GM18909 (cell line): ENCODE measurements at regions not wholly inside any gene's neighbourhood (a gene's known extent, or its start where the extent isn't known, plus 50 kb on each side); places are given as distances from the start of the nearest gene placed in this dataset.
"Not testable (repeated sequence)": the region's sequence is repeated elsewhere in the genome, so short reads cannot be mapped to it uniquely, and the experiment has no call there.

Experiments used
- ATAC-seq: cut with Tn5 transposase; IDR thresholded peaks from one replicate; pipeline ENCODE4 v1.9.1; 2021; ENCODE audit warnings: mild to moderate bottlenecking; ENCODE audit not compliant: unreplicated experiment, poor library complexity

DNA sequence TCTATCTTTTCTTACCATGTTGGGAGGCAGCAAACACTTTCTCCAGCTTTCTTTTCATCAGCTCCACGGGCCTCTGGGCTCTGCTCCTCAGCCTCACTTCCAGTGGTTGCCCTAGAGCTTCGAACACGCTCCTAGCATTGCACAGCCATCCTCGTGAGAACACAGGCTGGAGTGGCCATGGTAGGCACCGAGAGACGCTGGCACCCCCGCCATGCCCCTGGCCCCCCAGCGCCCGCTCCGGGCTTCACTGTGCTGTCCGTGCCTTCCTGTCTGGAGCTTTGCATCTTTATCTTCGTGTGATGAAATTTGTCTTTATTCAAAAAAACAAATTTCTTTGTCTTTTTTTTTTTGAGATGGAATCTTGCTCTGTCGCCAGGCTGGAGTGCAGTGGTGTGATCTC is 352.2 kb downstream of the TMEM121 start:
- no peak for ATAC-seq

DNA sequence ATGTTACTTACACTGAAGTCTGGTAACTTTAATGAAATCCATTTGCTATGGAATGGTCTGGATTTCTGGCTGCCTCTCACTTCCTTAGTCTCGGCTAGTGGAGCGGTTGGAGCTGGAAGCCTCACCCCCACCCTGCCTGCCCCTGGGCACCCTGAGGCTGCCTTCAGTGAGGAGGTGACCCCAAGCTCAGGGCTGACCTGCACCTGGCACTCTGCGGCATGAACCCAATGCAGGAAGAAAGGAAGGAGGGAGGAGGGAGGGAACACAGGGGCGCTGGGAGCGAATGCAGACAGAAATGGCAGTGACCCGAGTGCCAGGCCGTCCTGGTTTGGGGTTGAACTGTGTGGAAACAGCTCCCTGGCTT is 353.1 kb downstream of the TMEM121 start:
- ATAC-seq = no peak

DNA sequence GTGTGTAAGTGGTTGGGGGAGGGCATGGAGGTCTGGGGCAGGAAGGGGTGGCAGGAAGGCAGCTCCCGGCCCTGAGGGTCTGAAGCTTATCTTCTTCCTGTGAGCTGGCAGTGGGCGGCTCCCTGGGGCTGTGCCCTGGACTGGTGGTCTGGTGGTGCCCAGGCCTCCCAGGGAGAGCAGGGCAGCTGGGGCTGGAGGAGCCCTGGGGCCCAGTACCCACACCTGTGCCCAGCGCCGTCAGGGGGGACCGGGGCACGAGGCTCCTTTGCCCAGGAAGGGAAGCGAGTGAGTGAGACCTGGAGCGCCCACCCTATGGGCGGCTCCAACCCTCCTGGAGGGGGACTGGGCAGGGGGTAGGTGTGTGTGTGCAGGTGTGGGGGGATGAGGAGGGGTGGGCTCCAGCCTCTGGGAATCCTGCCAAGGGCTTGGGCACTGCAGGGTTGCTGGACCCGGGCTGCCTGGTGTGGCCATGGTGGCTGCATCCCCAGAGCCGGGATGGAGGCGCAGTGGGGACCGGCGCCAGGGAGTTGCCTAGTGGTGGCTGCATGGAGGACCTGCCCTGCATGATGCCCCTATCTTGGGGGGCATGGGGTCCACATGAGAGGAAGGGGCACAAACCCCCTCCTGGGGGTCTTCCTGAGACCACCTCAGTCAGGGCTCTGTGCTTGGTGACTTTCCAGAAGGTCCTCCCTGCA is 353.6 kb downstream of the TMEM121 start:
- no peak for ATAC-seq

DNA sequence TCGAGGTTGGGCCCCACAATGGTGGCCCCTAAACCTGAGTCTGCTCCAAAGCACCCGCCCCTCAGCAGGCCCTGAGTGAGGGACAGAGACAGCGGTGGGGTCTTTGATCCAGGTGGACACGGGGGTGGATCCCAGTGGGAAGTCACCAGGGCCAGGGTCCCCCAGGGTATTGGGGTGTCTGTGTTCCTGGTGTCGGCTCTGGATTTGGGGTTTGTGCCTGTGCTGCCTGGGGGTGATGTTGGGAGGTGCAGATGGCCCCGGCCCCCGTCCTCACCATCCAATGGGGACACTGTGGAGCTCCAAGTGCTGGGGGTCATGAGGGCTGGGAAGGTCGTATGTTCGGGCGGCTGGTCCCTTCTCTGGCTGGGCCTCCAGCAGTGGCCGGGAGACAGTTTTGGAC is 354.2 kb downstream of the TMEM121 start:
- no peak for ATAC-seq

DNA sequence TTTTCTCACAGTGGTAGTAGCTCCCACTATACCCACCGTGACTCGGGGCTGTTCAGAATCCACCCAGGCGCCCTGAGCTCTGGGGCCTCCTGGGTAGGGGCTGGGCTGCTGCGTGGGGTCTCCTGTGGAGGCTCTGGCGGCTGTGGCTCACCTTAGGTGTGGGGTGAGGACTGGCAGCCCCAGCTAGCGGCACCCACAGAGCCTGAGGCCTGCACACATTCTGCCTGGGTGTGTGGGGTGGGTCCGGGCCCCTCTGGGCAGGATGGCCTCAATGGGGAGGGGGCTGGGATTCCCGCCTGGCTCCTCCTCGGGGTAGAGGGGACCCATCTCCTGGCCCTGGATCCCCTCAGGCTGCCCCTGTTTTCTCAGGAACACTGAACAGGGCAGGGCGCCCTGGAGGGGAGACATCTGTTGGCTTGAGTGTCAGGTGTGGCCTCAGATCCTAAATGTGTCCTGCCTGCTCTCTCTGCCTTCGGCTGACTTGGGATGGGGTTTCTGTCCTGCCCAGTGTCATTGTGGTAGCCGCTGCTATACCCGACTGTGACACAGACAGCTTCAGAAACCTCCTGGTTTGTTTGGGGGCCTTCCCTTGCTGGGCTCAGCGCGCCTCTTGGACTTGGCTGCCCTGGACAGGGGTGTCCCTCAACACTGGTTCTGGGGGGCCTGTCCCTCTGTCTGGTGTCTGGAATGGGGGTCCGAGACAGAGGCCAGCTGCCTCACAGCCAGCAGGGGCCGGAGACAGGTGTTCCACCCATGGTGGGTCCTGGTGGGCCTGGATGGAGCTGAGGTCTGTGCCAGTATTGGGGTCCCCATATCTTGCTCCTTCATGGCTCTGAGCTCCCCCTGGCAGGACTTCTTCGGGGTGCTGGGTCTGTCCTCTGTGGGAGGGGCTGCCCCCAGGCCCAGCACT is 354.9 kb downstream of the TMEM121 start:
- ATAC-seq = no peak

DNA sequence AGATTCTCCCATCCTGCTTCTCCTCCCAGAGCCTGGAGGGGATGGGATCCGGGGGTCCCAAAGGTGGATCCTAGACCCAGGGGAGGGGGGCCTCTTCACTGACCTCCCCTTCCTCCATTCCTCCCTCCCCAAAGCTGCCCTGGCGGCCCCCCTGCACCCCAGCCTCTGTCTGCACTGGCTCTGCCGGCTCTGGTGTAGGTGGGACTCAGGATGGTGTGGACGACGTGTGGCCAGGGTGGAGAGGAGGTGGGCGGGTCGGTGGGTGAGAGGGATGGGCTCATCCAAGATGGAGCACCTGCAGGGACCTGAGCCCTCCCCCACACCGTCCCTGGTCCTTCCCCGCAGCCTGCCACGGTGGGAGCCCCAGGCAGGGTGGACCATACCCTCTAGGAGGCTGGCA is 355.6 kb downstream of the TMEM121 start:
- ATAC-seq = not testable (repeated sequence)

DNA sequence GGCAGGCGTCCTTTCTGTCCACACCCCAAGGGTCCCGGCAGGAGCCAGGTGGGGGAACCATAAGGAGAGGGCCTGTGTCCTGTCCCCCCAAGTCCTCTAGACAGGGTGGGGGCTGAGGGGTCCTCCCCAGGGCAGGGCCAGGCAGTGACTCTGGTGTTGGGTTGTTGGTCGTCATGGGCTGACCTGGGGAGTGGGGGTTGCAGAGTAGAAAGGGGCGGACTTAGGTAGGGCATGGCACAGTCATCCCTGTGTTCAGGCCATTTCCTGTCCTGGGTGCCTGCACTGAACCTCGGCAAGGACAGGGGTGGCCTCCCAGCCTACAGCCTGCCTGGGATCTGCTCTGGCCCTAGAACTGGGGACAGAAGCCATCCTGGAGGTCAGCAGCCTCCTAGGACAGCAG is 356.2 kb downstream of the TMEM121 start:
- no peak for ATAC-seq

DNA sequence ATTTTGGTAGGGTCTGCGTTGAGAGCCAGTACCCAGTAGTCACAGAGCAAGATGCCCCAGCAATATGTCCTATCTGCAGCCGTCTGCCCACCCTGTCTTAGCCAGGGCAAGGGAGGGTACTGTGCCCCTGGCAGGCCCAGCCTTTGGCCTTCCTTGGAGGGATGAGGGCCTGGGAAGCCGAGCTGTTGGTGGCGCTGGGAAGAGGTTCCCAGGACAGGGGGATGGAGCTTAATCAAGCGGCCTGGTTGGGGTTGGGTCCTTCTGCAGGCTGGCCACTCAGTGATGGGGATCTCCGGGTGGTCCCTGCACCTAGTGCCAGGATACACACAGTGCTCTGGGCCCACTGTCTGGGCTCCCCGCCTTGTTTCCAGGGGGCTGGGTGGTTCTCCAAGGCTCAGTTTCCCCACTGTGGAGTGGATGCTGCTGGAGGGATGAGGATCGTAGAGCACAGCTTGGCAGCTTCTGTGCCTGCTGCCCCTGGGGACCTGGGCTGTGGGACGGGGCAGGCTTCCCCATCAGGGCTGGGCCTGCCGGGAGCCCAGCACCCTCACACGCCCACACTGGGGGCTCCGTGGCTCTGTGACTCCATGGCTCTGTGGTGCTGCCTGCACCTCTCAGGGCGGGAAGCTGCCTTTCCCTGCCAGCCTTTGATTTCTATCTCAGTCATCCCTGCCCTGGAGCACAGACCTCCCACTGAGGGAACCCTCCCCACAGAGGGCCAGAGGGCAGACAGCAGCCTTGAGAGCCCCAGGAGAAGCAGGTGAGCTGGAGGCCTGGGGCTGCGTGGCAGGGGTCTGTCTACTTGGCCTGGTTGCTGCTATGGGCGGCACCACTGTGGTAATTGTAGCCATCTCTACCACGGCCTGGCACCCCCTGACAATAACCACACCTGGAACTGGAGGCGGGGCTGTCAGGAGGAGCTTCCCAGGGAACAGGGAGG is 357.0 kb downstream of the TMEM121 start:
- no peak for ATAC-seq

DNA sequence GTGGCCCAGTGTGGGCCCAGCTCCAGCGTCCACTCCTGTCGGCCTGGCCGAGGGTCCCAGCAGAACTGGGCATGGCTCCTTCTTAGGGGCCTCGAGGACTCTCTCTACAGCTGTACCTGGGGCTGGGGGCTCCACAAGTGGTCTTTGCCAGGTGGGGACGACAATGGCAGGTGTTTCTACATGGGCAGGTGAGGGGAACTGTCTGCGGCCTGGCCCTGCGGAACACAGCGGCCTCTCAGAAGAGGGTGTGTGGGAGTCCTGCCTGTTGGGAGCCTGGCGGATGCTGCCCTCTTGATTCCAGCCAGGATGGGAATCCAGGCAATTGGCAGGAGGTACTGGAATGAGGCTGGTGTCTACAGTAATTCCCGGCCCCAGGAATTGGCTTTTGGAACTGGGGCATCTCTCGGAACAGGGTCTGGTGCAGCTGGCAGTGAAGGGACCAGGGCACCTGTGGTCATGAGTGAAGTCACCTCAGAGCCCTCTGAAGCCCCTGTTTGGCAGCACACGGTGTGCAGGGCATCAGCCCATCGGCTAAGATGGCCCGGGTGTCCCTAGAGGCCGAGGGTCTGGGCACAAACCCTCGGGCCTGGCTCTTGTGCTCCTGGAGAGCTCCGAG is 357.9 kb downstream of the TMEM121 start:
- ATAC-seq = not testable (repeated sequence)

DNA sequence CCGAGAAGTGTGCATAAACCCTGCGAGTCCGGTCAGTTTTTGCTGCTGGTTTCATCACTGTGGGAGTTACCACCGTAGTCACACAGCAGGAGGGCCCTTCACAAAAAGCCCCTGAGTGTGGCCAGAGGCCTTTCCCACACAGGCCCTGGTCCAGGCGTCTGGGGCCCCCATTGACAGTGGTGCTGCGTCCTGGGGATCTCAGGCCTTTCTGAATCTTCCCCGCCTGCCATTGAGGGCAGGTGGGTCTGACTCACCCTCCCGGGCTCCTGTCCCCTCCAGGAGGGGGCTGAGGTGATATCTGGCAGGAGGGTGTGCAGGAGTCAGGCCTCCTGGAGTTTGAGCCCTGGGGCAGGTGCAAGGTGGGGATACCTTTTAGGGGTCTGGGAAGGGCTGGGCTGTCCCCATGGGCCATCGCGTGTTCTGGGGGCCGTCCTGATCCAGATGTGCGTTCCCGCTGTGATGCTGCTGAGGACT is 358.5 kb downstream of the TMEM121 start:
- ATAC-seq = no peak

DNA sequence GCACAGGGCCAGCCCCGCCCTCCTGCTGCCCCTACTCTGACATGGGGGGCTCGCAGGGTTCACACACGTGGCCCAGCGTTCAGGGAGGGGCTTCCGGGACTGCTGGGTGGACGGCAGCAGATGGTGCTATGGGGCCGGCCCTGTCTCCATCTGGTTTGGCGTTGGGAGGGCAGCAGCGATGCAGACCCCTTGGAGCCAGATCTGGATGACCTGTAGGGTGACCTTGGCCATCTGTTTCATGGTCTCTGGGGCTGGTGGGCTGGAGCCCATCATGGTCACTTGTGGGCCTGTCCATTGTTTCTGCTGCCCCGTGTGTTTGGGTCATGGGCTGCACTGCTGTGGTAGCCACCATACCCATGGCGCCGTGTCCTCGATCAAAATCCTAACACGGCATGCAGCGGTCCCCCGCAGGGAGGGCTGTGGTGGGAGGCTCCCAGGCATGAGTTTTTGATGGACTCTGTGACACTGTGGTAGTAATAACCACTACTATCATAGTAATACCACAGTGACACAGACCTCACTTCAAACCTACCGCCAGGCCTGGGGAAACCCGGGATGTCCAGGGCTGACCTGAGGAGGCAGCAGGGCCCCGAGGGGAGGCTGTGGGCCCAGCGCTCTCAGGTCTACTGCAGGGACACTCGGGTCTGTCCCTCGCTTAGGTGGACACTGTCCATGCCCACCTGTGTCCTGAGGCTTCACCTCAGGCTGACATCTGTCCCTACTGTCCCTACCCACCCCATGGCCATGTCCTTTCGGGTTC is 359.4 kb downstream of the TMEM121 start:
- ATAC-seq = no peak

DNA sequence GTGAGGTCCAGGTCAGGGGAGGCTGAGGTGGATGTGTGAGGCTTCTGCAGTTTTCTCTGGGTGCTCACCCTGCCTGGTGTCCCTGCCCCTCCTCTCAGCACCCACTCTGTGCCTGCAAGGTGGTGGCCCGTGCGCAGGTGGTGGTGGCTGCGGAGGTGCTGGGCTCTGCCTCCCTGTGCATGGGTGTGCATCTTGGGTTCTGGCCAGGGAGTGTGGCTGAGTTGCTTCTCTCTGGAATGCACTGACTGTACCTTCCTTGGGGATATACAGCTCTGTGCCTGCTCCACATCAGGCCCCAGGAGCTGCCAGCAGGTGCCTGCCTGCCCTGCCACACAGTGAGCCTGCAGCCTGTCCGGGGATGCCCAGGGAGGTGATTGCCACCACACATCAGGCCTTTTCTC is 360.4 kb downstream of the TMEM121 start:
- ATAC-seq = not testable (repeated sequence)

DNA sequence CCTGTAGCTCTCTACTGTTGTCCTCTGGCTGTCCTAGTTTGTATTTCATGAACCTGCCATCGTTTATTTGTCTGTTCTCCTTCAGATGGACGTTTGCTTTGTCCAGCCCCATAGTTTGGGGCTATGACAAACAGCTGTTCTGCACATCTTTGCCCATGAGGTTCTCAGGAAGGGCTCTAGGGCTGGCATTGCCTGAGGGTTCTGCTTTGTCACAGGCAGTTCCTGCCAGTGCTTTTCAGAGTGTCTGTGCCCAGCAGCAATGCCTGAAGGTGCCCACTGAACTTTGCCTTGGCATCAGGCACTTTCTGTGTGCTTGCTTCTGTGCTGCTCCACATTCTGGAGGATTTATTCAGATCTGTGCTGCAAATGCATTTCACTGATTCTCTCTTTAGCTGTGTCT is 361.3 kb downstream of the TMEM121 start:
- ATAC-seq = no peak

DNA sequence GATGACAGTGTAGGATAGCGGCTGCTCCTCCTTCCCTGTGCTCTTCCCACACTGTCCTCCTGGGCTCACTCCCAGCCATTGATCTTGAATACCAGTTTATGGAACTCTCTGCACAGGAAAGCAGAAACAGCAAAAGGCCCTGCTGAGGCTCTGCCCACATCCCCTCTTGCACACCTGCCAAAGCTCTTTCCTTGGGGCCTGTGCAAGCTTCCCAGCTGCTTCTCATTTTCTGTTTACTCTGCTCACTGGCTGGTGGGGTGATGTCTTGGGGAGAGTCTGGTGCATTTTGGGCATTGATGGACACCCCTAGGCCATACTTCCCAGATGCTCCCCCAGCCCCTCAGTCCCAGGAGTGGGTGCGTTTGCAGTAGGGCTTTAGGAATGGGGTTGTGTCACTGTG is 361.8 kb downstream of the TMEM121 start:
- no peak for ATAC-seq

DNA sequence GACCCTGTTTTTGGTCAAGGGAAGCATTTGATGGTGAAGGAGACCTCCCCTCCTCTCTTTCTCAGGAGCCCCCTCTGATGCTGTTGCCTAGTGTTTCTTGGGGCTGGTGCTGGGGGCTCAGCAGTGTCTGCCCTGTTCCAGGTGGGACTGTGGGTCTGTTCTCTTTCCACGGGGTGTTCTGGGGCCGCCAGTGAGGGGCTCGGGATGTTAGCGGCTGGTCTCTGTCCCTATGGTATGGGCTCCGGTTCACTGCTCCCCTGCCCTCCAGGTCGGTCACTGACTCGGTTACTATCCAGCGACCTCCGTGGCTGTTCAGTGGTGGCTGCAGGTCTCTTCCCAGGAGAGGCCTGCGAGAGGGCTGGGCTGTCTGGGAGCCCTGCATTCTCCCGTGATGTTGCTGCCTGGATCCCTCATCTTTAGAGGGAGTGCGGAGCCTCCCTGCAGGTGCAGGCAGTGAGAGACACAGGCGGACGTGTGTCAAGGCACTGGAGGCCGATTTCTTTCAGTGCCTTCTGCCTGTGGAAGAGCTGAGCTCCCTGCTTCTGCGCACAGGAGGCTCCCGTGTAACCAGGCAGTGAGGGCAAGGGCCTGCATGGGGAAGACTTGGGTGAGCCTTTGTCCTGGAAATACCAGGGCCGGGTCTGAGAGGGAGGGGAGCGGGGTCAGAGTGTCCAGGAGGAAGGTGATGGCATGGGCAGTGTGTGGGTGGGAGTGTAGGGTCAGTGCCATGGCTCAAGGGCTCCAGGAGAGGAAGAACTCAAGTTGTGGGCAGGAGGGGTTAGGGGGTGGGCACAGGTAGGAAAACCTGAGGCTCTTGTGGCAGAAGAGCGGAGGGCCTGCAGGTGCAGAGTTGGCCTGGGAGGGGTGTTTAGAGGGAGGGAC is 362.6 kb downstream of the TMEM121 start:
- no peak for ATAC-seq

DNA sequence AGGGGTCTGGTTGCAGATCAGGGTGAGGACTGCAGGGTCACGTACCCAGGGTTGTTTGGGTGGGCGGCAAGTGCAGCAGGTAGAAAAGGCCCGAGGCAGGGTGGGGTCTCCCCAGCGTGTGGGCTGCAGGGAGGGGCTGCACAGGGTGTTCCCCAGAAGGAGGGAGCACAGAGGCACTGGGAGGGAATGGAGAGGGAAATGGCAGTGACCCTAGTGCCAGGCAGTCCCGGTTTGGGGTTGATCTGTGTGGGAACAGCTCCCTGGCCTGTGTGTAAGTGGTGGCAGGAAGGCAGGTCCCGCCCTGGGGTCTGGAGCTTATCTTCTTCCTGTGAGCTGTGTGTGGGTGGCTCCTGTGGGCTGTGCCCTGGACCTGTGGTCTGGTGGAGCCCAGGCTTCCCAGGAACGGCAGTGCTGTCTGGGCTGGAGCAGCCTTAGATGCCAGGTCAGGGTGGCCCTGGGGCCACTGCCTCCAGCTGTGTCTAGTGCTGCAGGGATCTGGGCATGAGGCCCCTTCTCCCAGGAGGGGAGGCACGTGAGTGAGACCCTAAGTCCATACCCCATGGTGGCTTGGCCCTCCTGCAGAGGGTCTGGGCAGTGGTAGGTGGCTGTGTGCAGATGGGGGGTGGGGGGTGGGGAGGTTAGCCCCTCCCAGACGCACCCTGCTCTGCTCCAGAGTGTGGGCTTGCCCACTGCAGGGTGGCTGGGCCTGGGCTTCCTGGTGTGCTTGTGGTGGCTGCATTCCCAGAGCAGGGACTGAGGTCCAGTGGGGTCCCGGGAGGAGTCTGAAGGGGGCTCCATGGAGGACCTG is 363.5 kb downstream of the TMEM121 start:
- no peak for ATAC-seq

DNA sequence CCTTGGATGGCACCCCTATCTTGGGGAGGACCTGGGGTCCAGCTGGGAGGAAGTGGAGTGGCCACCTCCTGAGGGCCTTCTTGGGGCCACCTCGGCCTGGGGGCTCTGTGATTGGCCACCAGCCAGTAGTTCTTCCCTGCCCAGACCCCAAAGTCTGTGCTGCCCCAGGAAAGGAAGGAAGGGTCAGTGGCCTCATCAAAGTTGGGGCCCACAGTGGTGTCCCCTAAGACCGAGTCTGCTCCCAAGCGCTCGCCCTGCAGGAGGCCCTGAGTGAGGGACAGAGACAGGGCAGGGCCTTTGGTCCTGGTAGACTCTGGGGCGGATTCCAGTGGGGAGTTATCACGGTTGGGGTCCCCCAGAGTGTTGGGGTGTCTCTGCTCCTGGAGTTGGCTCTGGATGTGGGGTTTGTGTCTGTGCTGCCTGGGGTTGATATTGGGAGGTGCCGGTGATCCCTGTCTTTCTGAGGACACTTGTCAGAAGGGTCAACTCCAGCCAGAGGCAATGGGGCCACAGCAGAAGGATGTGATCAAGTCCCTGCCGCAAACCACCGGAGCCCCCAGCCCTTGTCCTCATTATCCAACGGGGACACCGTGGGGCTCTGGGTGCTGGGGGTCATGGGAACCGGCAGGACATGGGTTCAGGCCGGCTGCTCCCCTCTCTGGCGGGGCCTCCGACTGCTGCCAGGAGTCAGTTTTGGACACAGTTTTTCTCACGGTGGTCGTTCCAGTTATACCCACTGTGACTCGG is 364.3 kb downstream of the TMEM121 start:
- no peak for ATAC-seq
